ENCODE measurements at regions not wholly inside any gene's neighbourhood (a gene's known extent, or its start where the extent isn't known, plus 50 kb on each side); places are given as distances from the start of the nearest gene placed in this dataset.
"Not testable (repeated sequence)": the region's sequence is repeated elsewhere in the genome, so short reads cannot be mapped to it uniquely, and the experiment has no call there.

DNA sequence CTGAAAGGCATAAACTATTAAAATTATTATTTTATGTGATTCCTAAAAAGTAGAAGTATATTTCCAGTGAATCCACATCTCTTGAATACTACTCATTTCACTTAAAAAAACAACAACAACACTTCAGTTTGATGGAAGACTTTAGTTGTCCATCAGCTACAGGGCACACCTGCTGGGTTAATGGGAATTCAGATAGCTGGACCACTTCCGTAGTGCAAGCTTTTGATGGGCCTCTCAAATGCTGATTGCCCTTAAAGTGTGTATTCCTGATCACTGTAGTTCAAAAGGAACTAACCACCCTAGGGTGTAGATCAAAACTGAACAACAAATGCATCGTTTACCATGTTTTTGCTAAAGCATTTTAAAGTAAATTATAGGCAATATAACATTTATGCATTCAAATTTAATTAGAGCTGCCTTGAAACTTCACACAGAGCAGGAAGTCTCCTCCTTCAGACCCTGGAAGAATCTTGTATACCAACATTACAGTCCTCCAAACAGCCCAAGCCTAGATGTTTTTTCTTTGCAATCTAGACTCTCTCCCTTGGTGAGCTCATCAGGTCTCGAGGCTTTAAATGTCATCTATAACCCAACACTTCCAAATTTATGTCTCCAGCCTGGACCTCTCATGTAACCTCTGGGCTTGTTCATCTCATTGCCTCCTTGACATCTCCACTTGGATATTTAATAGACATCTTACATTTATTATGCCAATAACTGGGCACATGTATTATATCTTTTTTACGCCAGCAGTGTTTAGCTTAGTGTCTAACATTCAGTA lies 510.1 kb upstream of the SLC39A10 start:
- no peak for FAIRE-seq
- Histone ChIP-seq H3K4me2 (ENCODE audit: low read depth, low read length) (no peak overlapping the region), H3K27me3 (ENCODE audit: control insufficient read depth in 1 of 2, insufficient read depth in 2 of 2, low read length in 2 of 2) (no peaks in the 10 kb centered on the region), H4K20me1 (ENCODE audit: insufficient read depth, low read length) (no peaks in the 10 kb centered on the region), H3K27ac (ENCODE audit: extremely low read length, insufficient read depth, low read length) (no peak overlapping the region), H3K9me3 (ENCODE audit: low read length) (peaks cover 10% of the 10 kb centered on the region; the same call in 1 of the 2 replicates), H3K4me1 (ENCODE audit: insufficient read depth, low read length) (no peaks in the 10 kb centered on the region), H3K79me2 (ENCODE audit: insufficient read depth, low read length) (no peaks in the 10 kb centered on the region), H3K9ac (ENCODE audit: insufficient read depth, low read depth, low read length) (no peak overlapping the region), H3K4me3 (replicated peaks in 1 of 3; ENCODE audit: insufficient read depth in 1 of 3, low read depth in 2 of 3, low read length in 3 of 3) (no peak overlapping the region), H2AFZ (ENCODE audit: low read length) (no peak overlapping the region), H3K36me3 (replicated peaks in 1 of 2; ENCODE audit: control insufficient read depth in 1 of 2, insufficient read depth in 2 of 2, low read length in 2 of 2) (no peaks in the 10 kb centered on the region)
- CTCF ChIA-PET (ENCODE audit: low intra/inter-chr PET ratio, low total read pairs): no interaction called here
- no peak for DNase-seq (ENCODE audit: low spot score)
- POLR2A ChIA-PET: no interaction called here
- BruUV-seq (replicated peaks): no TSS peak
- WGBS (ENCODE audit: low lambda C conversion rate): 7% methylated on average over 4 of the region's 4 CpGs
- no peak for ATAC-seq
- intact Hi-C loops (cut with micrococcal nuclease; ENCODE audit: unreplicated experiment): no loop called here
- no peak for TF ChIP-seq TCF12 (IDR thresholded peaks at IDR 0.05)
- TF ChIP-seq TCF12 (CRISPR knock-in tag; IDR thresholded peaks at IDR 0.05): no peak
- TF ChIP-seq, protein P1, sequence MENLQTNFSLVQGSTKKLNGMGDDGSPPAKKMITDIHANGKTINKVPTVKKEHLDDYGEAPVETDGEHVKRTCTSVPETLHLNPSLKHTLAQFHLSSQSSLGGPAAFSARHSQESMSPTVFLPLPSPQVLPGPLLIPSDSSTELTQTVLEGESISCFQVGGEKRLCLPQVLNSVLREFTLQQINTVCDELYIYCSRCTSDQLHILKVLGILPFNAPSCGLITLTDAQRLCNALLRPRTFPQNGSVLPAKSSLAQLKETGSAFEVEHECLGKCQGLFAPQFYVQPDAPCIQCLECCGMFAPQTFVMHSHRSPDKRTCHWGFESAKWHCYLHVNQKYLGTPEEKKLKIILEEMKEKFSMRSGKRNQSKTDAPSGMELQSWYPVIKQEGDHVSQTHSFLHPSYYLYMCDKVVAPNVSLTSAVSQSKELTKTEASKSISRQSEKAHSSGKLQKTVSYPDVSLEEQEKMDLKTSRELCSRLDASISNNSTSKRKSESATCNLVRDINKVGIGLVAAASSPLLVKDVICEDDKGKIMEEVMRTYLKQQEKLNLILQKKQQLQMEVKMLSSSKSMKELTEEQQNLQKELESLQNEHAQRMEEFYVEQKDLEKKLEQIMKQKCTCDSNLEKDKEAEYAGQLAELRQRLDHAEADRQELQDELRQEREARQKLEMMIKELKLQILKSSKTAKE (CRISPR knock-in tag; IDR thresholded peaks at IDR 0.05; ENCODE audit: borderline replicate concordance): no peak
- TF ChIP-seq SRY (CRISPR knock-in tag; IDR thresholded peaks at IDR 0.05): no peak
- TF ChIP-seq ZSCAN12 (CRISPR knock-in tag; IDR thresholded peaks at IDR 0.05): no peak
- in situ Hi-C loops (cut with HindIII; ENCODE audit: extremely low pct_ligation_motif_present, low pct_unique_long_range_greater_than_20kb): no loop called here

DNA sequence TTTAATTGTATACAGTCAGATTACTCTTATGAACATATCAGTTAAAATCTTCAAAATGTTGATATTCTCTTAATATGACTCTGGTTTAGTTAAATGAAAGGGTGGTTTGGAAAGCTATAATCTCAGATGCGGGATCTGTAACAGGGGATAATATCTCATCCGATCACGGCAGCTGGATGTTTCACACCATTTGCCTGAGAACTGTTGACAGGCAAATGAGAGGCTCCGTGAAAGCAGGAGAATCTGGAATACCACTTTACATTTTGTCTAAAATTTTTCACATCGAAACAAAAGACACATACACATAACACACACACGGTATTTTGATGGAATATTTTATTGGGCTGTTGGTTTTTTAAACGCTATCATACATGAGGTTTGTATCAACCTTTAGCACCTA lies 518.6 kb upstream of the SLC39A10 start:
- H3K9ac ChIP-seq (ENCODE audit: insufficient read depth, low read depth, low read length): no peak overlapping the region
- no TSS peak for BruUV-seq (replicated peaks)
- H3K27me3 ChIP-seq (ENCODE audit: control insufficient read depth in 1 of 2, insufficient read depth in 2 of 2, low read length in 2 of 2): no peaks in the 10 kb centered on the region
- WGBS (ENCODE audit: low lambda C conversion rate): 25% methylated on average over 7 of the region's 7 CpGs
- in situ Hi-C loops (cut with HindIII; ENCODE audit: extremely low pct_ligation_motif_present, low pct_unique_long_range_greater_than_20kb) (no loop called here), intact Hi-C loops (cut with micrococcal nuclease; ENCODE audit: unreplicated experiment) (no loop called here)
- no peak overlapping the region for H3K4me2 ChIP-seq (ENCODE audit: low read depth, low read length)
- H3K9me3 ChIP-seq (ENCODE audit: low read length): no peaks in the 10 kb centered on the region
- DNase-seq (ENCODE audit: low spot score) (no peak), ATAC-seq (no peak), FAIRE-seq (no peak)
- no peaks in the 10 kb centered on the region for H3K36me3 ChIP-seq (replicated peaks in 1 of 2; ENCODE audit: control insufficient read depth in 1 of 2, insufficient read depth in 2 of 2, low read length in 2 of 2)
- H2AFZ ChIP-seq (ENCODE audit: low read length): no peak overlapping the region
- TF ChIP-seq ARNT (IDR thresholded peaks at IDR 0.05): no peak
- ChIA-PET POLR2A (no interaction called here), CTCF (ENCODE audit: low intra/inter-chr PET ratio, low total read pairs) (no interaction called here)
- no peak overlapping the region for H3K27ac ChIP-seq (ENCODE audit: extremely low read length, insufficient read depth, low read length)
- H3K79me2 ChIP-seq (ENCODE audit: insufficient read depth, low read length): no peaks in the 10 kb centered on the region
- no peaks in the 10 kb centered on the region for H4K20me1 ChIP-seq (ENCODE audit: insufficient read depth, low read length)
- H3K4me1 ChIP-seq (ENCODE audit: insufficient read depth, low read length): no peaks in the 10 kb centered on the region
- no peak overlapping the region for H3K4me3 ChIP-seq (replicated peaks in 1 of 3; ENCODE audit: insufficient read depth in 1 of 3, low read depth in 2 of 3, low read length in 3 of 3)

DNA sequence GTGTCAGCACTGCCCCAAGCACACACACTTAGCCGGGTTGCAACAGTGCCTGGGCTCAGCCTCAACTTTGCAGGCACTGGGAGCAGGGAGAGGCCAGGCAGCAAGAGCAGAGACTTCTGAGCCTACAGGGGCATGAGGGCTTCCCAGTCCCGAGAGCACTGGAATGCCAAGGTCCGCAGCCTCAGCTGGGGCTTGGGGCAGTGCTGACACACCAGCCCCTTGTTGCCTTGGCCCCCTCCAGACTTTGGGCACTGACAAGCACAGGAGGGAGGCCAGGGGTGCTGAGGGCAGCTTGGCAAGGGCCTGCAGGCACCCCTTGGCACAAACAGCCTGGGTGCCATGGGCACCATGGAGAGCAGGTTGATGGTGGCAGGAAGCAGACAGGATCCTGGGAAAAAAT lies 531.1 kb upstream of the SLC39A10 start:
- H3K4me1 ChIP-seq (ENCODE audit: insufficient read depth, low read length); H3K9ac ChIP-seq (ENCODE audit: insufficient read depth, low read depth, low read length); H2AFZ ChIP-seq (ENCODE audit: low read length); intact Hi-C loops (cut with micrococcal nuclease; ENCODE audit: unreplicated experiment); H3K4me2 ChIP-seq (ENCODE audit: low read depth, low read length); H3K27me3 ChIP-seq (ENCODE audit: control insufficient read depth in 1 of 2, insufficient read depth in 2 of 2, low read length in 2 of 2); H3K4me3 ChIP-seq (replicated peaks in 1 of 3; ENCODE audit: insufficient read depth in 1 of 3, low read depth in 2 of 3, low read length in 3 of 3); H3K27ac ChIP-seq (ENCODE audit: extremely low read length, insufficient read depth, low read length); H4K20me1 ChIP-seq (ENCODE audit: insufficient read depth, low read length); CTCF ChIA-PET (ENCODE audit: low intra/inter-chr PET ratio, low total read pairs); ATAC-seq; DNase-seq (ENCODE audit: low spot score); POLR2A ChIA-PET; FAIRE-seq; H3K36me3 ChIP-seq (replicated peaks in 1 of 2; ENCODE audit: control insufficient read depth in 1 of 2, insufficient read depth in 2 of 2, low read length in 2 of 2); BruUV-seq (replicated peaks); in situ Hi-C loops (cut with HindIII; ENCODE audit: extremely low pct_ligation_motif_present, low pct_unique_long_range_greater_than_20kb); H3K79me2 ChIP-seq (ENCODE audit: insufficient read depth, low read length): not testable (repeated sequence)
- H3K9me3 ChIP-seq (ENCODE audit: low read length): peaks cover 16% of the 10 kb centered on the region
- 8% methylated on average over 2 of the region's 3 CpGs for WGBS (ENCODE audit: low lambda C conversion rate)
